Body of pancreas (tissue), 4 donors: ENCODE measurements at regions not wholly inside any gene's neighbourhood (a gene's known extent, or its start where the extent isn't known, plus 50 kb on each side); places are given as distances from the start of the nearest gene placed in this dataset.

Source experiments
- CTCF ChIP-seq, 7 experiments: fragments of 450-650 bp in 4 of 7; fragments of 200-600 bp in 3 of 7; sonication (generic) in 3 of 7; IDR thresholded peaks; one replicate each; pipeline ENCODE4 v1.5.1; 2016 to 2019; ENCODE audit warnings: antibody characterized with exemption in 7 of 7
- POLR2A ChIP-seq, 3 donors: fragments of 450-650 bp; IDR thresholded peaks; one replicate each; pipeline ENCODE4 v1.6.1; 2016; ENCODE audit warnings: antibody characterized with exemption in 3 of 3, mild to moderate bottlenecking in 2 of 3

- TF ChIP-seq CTCF (IDR thresholded peaks at IDR 0.05) (no peak), POLR2A (IDR thresholded peaks at IDR 0.05) (no peak)
These were observed 1372.7 kb upstream of the CITED2 start for GRCh38 chr6:140747114-140747513.
